H1 (cell line): ENCODE measurements at regions not wholly inside any gene's neighbourhood (a gene's known extent, or its start where the extent isn't known, plus 50 kb on each side); places are given as distances from the start of the nearest gene placed in this dataset.

Experiments used
- CTCF ChIA-PET: fragments of 300-600 bp; sonication (Branson Sonifier 250); formaldehyde crosslinking; loops from one replicate; lab custom pipeline; 2021; ENCODE audit not compliant: partially characterized antibody; lab: Charles Lee
- POLR2A ChIA-PET: fragments of 300-600 bp; sonication (Branson Sonifier 250); formaldehyde crosslinking; loops from one replicate; lab custom pipeline; 2021; ENCODE audit warnings: inconsistent platforms; ENCODE audit not compliant: partially characterized antibody; lab: Charles Lee
- DNase-seq, 2 experiments: peaks; one replicate each; pipeline versions ENCODE4 v3.0.0 to v3.0.0-alpha.2; 2010 to 2022; ENCODE audit warnings: low spot score in 2 of 2, low read depth in 1 of 2, mixed read lengths in 1 of 2
- FAIRE-seq: peaks from 2 replicates; lab custom pipeline; 2011; peaks lifted over from hg19 to GRCh38; lab: Jason Lieb, UNC
- H2AFZ ChIP-seq: 2 replicates; pipeline ENCODE4 v1.8.1; 2012; ENCODE audit warnings: low read length, inconsistent platforms
- H2AK5ac ChIP-seq: 2 replicates; pipeline ENCODE4 v1.6.1; 2013; ENCODE audit warnings: low read depth, low read length
- H2BK120ac ChIP-seq: replicated peaks from 2 replicates; pipeline ENCODE3; 2013; ENCODE audit warnings: low read depth, low read length, inconsistent platforms
- H2BK12ac ChIP-seq: 2 replicates; pipeline ENCODE4 v1.6.1; 2013; ENCODE audit warnings: low read depth, low read length
- H2BK15ac ChIP-seq: 2 replicates; pipeline ENCODE4 v1.6.1; 2013; ENCODE audit warnings: low read length
- H2BK20ac ChIP-seq: 2 replicates; pipeline ENCODE4 v1.6.1; 2013; ENCODE audit warnings: low read length
- H2BK5ac ChIP-seq: 2 replicates; pipeline ENCODE4 v1.6.1; 2013; ENCODE audit warnings: low read depth, low read length
- H3K14ac ChIP-seq: 2 replicates; pipeline ENCODE4 v1.6.1; 2013; ENCODE audit warnings: inconsistent platforms; ENCODE audit not compliant: insufficient read length
- H3K18ac ChIP-seq: 2 replicates; pipeline ENCODE4 v1.6.1; 2013; ENCODE audit warnings: low read length; ENCODE audit errors: extremely low read depth
- H3K23ac ChIP-seq: 2 replicates; pipeline ENCODE4 v1.6.1; 2013; ENCODE audit warnings: inconsistent platforms; ENCODE audit not compliant: insufficient read length
- H3K23me2 ChIP-seq: 2 replicates; pipeline ENCODE4 v1.6.1; 2013; ENCODE audit warnings: low read depth, low read length
- H3K27ac ChIP-seq: 2 replicates; pipeline ENCODE4 v1.6.1; 2011; ENCODE audit warnings: low read depth, low read length, inconsistent platforms
- H3K27me3 ChIP-seq, 4 experiments: replicated peaks in 1 of 4; 1 replicate in 1 of 4; 2 replicates in 3 of 4; pipeline versions ENCODE4 v1.6.1 to v1.8.1; 2011 to 2013; ENCODE audit warnings: low read length in 3 of 4, mild to moderate bottlenecking in 3 of 4, inconsistent platforms in 2 of 4, mixed read lengths in 2 of 4, moderate library complexity in 1 of 4; ENCODE audit not compliant: control insufficient read depth in 3 of 4, insufficient read depth in 3 of 4; ENCODE audit errors: extremely low read depth in 1 of 4
- H3K36me3 ChIP-seq, 4 experiments: 2 replicates each; pipeline versions ENCODE4 v1.6.1 to v1.8.1; 2011 to 2013; ENCODE audit warnings: mild to moderate bottlenecking in 4 of 4, low read length in 3 of 4, moderate library complexity in 2 of 4, control low read depth in 1 of 4, inconsistent platforms in 1 of 4; ENCODE audit not compliant: insufficient read depth in 4 of 4, control insufficient read depth in 2 of 4
- H3K4ac ChIP-seq: replicated peaks from 2 replicates; pipeline ENCODE3; 2013; ENCODE audit warnings: low read length, low read depth, mixed read lengths, inconsistent platforms; ENCODE audit not compliant: insufficient read length
- H3K4me1 ChIP-seq, 4 experiments: replicated peaks in 1 of 4; 1 replicate in 1 of 4; 2 replicates in 3 of 4; pipeline versions ENCODE4 v1.6.1 to v1.8.1; 2011 to 2013; ENCODE audit warnings: low read length in 3 of 4, inconsistent platforms in 2 of 4, mixed read lengths in 1 of 4; ENCODE audit not compliant: insufficient read depth in 4 of 4, control insufficient read depth in 3 of 4
- H3K4me2 ChIP-seq, 2 experiments: 2 replicates each; pipeline versions ENCODE4 v1.6.1 to v1.8.1; 2011 to 2013; ENCODE audit warnings: low read depth in 2 of 2, low read length in 2 of 2, control low read depth in 1 of 2, inconsistent platforms in 1 of 2, mild to moderate bottlenecking in 1 of 2; ENCODE audit not compliant: insufficient read depth in 1 of 2
- H3K4me3 ChIP-seq, 4 experiments: fragments of 200-600, 300-600 bp in 1 of 4; sonication (generic), shearing (Covaris generic), sonication (Bioruptor Twin) in 1 of 4; 2 replicates each; pipeline versions ENCODE4 v1.5.1 to v1.8.1; 2011 to 2016; ENCODE audit warnings: low read length in 4 of 4, low read depth in 3 of 4, control low read depth in 2 of 4, inconsistent platforms in 2 of 4, mild to moderate bottlenecking in 2 of 4, mixed read lengths in 1 of 4, moderate library complexity in 1 of 4; ENCODE audit not compliant: insufficient read depth in 2 of 4; ENCODE audit errors: extremely low read depth in 1 of 4
- H3K56ac ChIP-seq: replicated peaks from 2 replicates; pipeline ENCODE3; 2013; ENCODE audit warnings: low read depth, mild to moderate bottlenecking, mixed read lengths, low read length, inconsistent platforms; ENCODE audit not compliant: insufficient read length
- H3K79me1 ChIP-seq: 2 replicates; pipeline ENCODE4 v1.6.1; 2013; ENCODE audit warnings: low read depth, low read length, control low read depth
- H3K79me2 ChIP-seq, 2 experiments: 2 replicates each; pipeline versions ENCODE4 v1.6.1 to v1.8.1; 2012 to 2013; ENCODE audit warnings: low read length in 2 of 2, mild to moderate bottlenecking in 2 of 2, inconsistent platforms in 1 of 2; ENCODE audit not compliant: insufficient read depth in 2 of 2, control insufficient read depth in 1 of 2
- H3K9ac ChIP-seq, 4 experiments: replicated peaks in 1 of 4; 1 replicate in 1 of 4; 2 replicates in 3 of 4; pipeline versions ENCODE4 v1.6.1 to v1.8.1; 2011 to 2013; ENCODE audit warnings: low read depth in 3 of 4, low read length in 3 of 4, control low read depth in 2 of 4, mild to moderate bottlenecking in 2 of 4, moderate library complexity in 2 of 4, inconsistent platforms in 1 of 4; ENCODE audit errors: extremely low read depth in 1 of 4
- H3K9me3 ChIP-seq, 2 experiments: 2 replicates each; pipeline versions ENCODE4 v1.6.1 to v1.8.1; 2012 to 2013; ENCODE audit warnings: mild to moderate bottlenecking in 2 of 2, moderate library complexity in 2 of 2, control low read depth in 1 of 2, inconsistent platforms in 1 of 2, low read depth in 1 of 2, low read length in 1 of 2, mixed read lengths in 1 of 2; ENCODE audit not compliant: insufficient read depth in 2 of 2
- H4K20me1 ChIP-seq, 2 experiments: replicated peaks in 1 of 2; 2 replicates each; pipeline versions ENCODE3 to v1.8.1; 2011 to 2013; ENCODE audit warnings: inconsistent platforms in 2 of 2, low read length in 2 of 2, mild to moderate bottlenecking in 1 of 2; ENCODE audit not compliant: insufficient read depth in 2 of 2, control insufficient read depth in 1 of 2
- H4K5ac ChIP-seq: 2 replicates; pipeline ENCODE4 v1.6.1; 2013; ENCODE audit warnings: low read length, low read depth, mixed read lengths, inconsistent platforms; ENCODE audit not compliant: insufficient read length
- H4K8ac ChIP-seq: 2 replicates; pipeline ENCODE4 v1.8.0; 2013; ENCODE audit warnings: mild to moderate bottlenecking, moderate library complexity, low read length, inconsistent platforms; ENCODE audit not compliant: insufficient read depth; ENCODE audit errors: extremely low read depth
- H4K91ac ChIP-seq: replicated peaks from 2 replicates; pipeline ENCODE3; 2013; ENCODE audit warnings: low read length, mixed read lengths, inconsistent platforms; ENCODE audit not compliant: insufficient read length
- FOSL1 ChIP-seq: IDR thresholded peaks from 2 replicates; pipeline ENCODE4 v1.6.1; 2011; ENCODE audit warnings: mild to moderate bottlenecking, low read depth, low read length, moderate library complexity; ENCODE audit not compliant: insufficient read depth
- KDM1A ChIP-seq: fragments of 200-600, 300-600 bp; sonication (generic); IDR thresholded peaks from 2 replicates; pipeline ENCODE4 v1.7.1; 2016; ENCODE audit warnings: mild to moderate bottlenecking, low read length, borderline replicate concordance
- TAF7 ChIP-seq: optimal IDR thresholded peaks from 2 replicates; pipeline ENCODE3; 2011; ENCODE audit warnings: low read depth, mild to moderate bottlenecking, inconsistent platforms, low read length, moderate library complexity, borderline replicate concordance
- TBP ChIP-seq: IDR thresholded peaks from 2 replicates; pipeline ENCODE4 v1.6.1; 2011; ENCODE audit warnings: low read depth, low read length, improper control_type of control experiment
- WGBS, 2 experiments: shearing (Covaris generic) in 1 of 2; methylation state at CpG; one replicate each; pipeline versions ENCODE4 v1.1.6 to v1.1.7; 2013 to 2015; ENCODE audit warnings: low lambda C conversion rate in 2 of 2, mixed read lengths in 2 of 2, inconsistent platforms in 1 of 2, low coverage in 1 of 2, missing lambda C conversion rate in 1 of 2; ENCODE audit not compliant: insufficient replicate concordance in 2 of 2, insufficient coverage in 1 of 2, insufficient read length in 1 of 2; ENCODE audit errors: extremely low coverage in 1 of 2, missing lambda C conversion rate in 1 of 2; 5-methylcytosine and 5-hydroxymethylcytosine counted together

GRCh38 chr2:66966631-66967030 is 430.5 kb upstream of the ETAA1 start:
- H3K23me2 ChIP-seq: no peaks in the 10 kb centered on the region
- no peak overlapping the region for H4K8ac ChIP-seq
- H2AK5ac ChIP-seq: no peak overlapping the region
- no peak overlapping the region for H3K56ac ChIP-seq
- no peak for DNase-seq
- no peak overlapping the region for H2BK20ac ChIP-seq
- H3K27ac ChIP-seq: no peak overlapping the region
- H3K27me3 ChIP-seq: no peaks in the 10 kb centered on the region
- H3K36me3 ChIP-seq: no peaks in the 10 kb centered on the region
- no peaks in the 10 kb centered on the region for H3K79me1 ChIP-seq
- H2BK15ac ChIP-seq: no peak overlapping the region
- H3K14ac ChIP-seq: no peak overlapping the region
- no peak overlapping the region for H3K4me3 ChIP-seq
- no peak overlapping the region for H4K5ac ChIP-seq
- no peak overlapping the region for H3K18ac ChIP-seq
- FAIRE-seq: no peak
- H4K20me1 ChIP-seq: no peaks in the 10 kb centered on the region
- no peak overlapping the region for H3K4ac ChIP-seq
- H2BK12ac ChIP-seq: no peak overlapping the region
- ChIA-PET POLR2A (no interaction called here), CTCF (no interaction called here)
- peaks cover 0 to 3% (median 0%) of the 10 kb centered on the region in 4 experiments; a peak in 1 of 7 replicates for H3K4me1 ChIP-seq
- H4K91ac ChIP-seq: no peak overlapping the region
- no peak overlapping the region for H2BK5ac ChIP-seq
- 90% methylated on average over 3 of the region's 3 CpGs; no CpG with 5 or more reads in 1 of the 2 experiments for WGBS, 2 experiments
- H3K9ac ChIP-seq: no peak overlapping the region
- no peak overlapping the region for H3K4me2 ChIP-seq
- no peaks in the 10 kb centered on the region for H3K79me2 ChIP-seq
- H3K23ac ChIP-seq: no peak overlapping the region
- no peak overlapping the region for H2AFZ ChIP-seq
- no peaks in the 10 kb centered on the region for H3K9me3 ChIP-seq
- no peak overlapping the region for H2BK120ac ChIP-seq
- TF ChIP-seq FOSL1 (no peak), TBP (no peak), KDM1A (no peak), TAF7 (no peak)
